Smooth muscle cell (in vitro differentiated cells): ENCODE measurements at regions not wholly inside any gene's neighbourhood (a gene's known extent, or its start where the extent isn't known, plus 50 kb on each side); places are given as distances from the start of the nearest gene placed in this dataset.

ENCODE experiments used
- DNase-seq: peaks from one replicate; lab custom pipeline; 2025; ENCODE audit not compliant: unreplicated experiment; lab: John Stamatoyannopoulos, UW
- H2AFZ ChIP-seq: fragments of 200-600 bp; sonication (generic); 2 replicates; pipeline ENCODE4 v1.6.0; 2016; ENCODE audit warnings: antibody characterized with exemption, low read depth, mild to moderate bottlenecking
- H3F3A ChIP-seq: fragments of 200-600 bp; sonication (generic); 2 replicates; pipeline ENCODE4 v1.6.0; 2017; ENCODE audit warnings: antibody characterized with exemption, low read depth
- H3K27ac ChIP-seq: fragments of 200-600 bp; sonication (generic); 2 replicates; pipeline ENCODE4 v1.5.1; 2016; ENCODE audit warnings: low read depth, mild to moderate bottlenecking
- H3K27me3 ChIP-seq: fragments of 200-600 bp; sonication (generic); 2 replicates; pipeline ENCODE4 v1.6.1; 2016; ENCODE audit warnings: low read depth, mild to moderate bottlenecking
- H3K36me3 ChIP-seq: fragments of 200-600 bp; sonication (generic); 2 replicates; pipeline ENCODE4 v1.5.1; 2016; ENCODE audit warnings: low read depth
- H3K4me1 ChIP-seq: fragments of 200-600 bp; sonication (generic); 2 replicates; pipeline ENCODE4 v1.5.1; 2016; ENCODE audit warnings: low read depth
- H3K4me2 ChIP-seq: fragments of 200-600 bp; sonication (generic); 2 replicates; pipeline ENCODE4 v1.6.0; 2016; ENCODE audit warnings: mild to moderate bottlenecking
- H3K4me3 ChIP-seq: fragments of 200-600 bp; sonication (generic); 2 replicates; pipeline ENCODE4 v1.5.1; 2016; ENCODE audit warnings: mild to moderate bottlenecking
- H3K79me2 ChIP-seq: fragments of 200-600 bp; sonication (generic); 2 replicates; pipeline ENCODE4 v1.6.0; 2016; ENCODE audit warnings: low read depth, mild to moderate bottlenecking
- H3K9ac ChIP-seq: fragments of 200-600 bp; sonication (generic); 2 replicates; pipeline ENCODE4 v1.6.0; 2016; ENCODE audit warnings: low read depth
- H3K9me3 ChIP-seq: fragments of 200-600 bp; sonication (generic); replicated peaks from 2 replicates; pipeline ENCODE4 v1.5.1; 2016; ENCODE audit warnings: low read depth
- H4K20me1 ChIP-seq: fragments of 200-600 bp; sonication (generic); 2 replicates; pipeline ENCODE4 v1.6.0; 2016; ENCODE audit warnings: low read depth
- CTCF ChIP-seq: fragments of 200-600 bp; sonication (generic); IDR thresholded peaks from 2 replicates; pipeline ENCODE4 v1.5.1; 2017; ENCODE audit warnings: borderline replicate concordance, mild to moderate bottlenecking, antibody characterized with exemption; ENCODE audit not compliant: insufficient read depth, poor library complexity, severe bottlenecking
- WGBS: methylation state at CpG from one replicate; pipeline ENCODE4 v1.1.7; 2016; ENCODE audit warnings: low lambda C conversion rate; 5-methylcytosine and 5-hydroxymethylcytosine counted together

DNA sequence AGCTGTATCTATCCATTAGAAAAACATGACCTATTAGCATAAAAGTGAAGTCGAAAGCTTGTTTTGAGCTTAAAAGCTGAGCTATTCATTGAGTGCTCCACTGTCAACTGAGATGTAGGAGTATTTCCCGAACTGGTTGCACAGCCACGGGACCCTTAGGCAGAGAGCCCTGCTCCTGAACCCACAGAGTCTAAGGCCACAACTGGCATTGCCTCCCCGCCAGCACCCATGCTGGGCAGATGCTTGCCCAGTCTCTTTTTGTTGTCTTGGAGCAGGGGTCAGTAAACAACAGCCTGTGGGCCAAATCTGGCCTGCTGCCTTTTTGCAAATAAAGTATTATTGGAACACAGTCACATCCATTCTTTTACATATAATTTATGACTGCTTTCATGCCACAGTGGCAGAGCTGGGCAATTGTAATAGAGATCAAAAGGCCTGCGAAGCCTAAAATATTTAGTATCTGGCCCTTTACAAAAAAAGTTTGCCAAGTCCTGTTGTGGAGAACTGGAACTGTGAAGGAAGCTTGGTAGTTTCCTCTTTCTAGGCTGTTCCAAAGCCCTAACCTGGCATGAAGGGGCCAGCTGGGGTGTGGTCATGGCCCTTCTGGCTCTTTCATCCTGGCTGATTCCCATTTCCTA is 58.4 kb upstream of the WAPL start:
- no peak overlapping the region for H3K9ac ChIP-seq
- no peak for TF ChIP-seq CTCF
- H3K79me2 ChIP-seq = no peaks in the 10 kb centered on the region
- H2AFZ ChIP-seq = no peak overlapping the region
- no peaks in the 10 kb centered on the region for H3K36me3 ChIP-seq
- H3K4me1 ChIP-seq = no peaks in the 10 kb centered on the region
- H3K27me3 ChIP-seq = no peaks in the 10 kb centered on the region
- no peak overlapping the region for H3K4me2 ChIP-seq
- no peaks in the 10 kb centered on the region for H4K20me1 ChIP-seq
- H3K9me3 ChIP-seq = no peaks in the 10 kb centered on the region
- 92% methylated on average over 5 of the region's 5 CpGs for WGBS
- H3F3A ChIP-seq = no peaks in the 10 kb centered on the region
- no peak overlapping the region for H3K27ac ChIP-seq
- no peak overlapping the region for H3K4me3 ChIP-seq
- no peak for DNase-seq

- Histone ChIP-seq H3K4me1 (no peaks in the 10 kb centered on the region), H3F3A (no peaks in the 10 kb centered on the region), H3K27me3 (no peaks in the 10 kb centered on the region), H3K9ac (no peak overlapping the region), H3K27ac (no peak overlapping the region), H3K4me3 (no peak overlapping the region), H3K4me2 (no peak overlapping the region), H3K9me3 (no peaks in the 10 kb centered on the region), H3K79me2 (no peaks in the 10 kb centered on the region), H4K20me1 (no peaks in the 10 kb centered on the region), H2AFZ (no peak overlapping the region), H3K36me3 (no peaks in the 10 kb centered on the region)
- no peak for TF ChIP-seq CTCF
- no peak for DNase-seq
- 83% methylated on average over 1 of the region's 1 CpG for WGBS
Measured at GRCh38 chr10:86580521-86580891, 58.9 kb upstream of the WAPL start.

DNA sequence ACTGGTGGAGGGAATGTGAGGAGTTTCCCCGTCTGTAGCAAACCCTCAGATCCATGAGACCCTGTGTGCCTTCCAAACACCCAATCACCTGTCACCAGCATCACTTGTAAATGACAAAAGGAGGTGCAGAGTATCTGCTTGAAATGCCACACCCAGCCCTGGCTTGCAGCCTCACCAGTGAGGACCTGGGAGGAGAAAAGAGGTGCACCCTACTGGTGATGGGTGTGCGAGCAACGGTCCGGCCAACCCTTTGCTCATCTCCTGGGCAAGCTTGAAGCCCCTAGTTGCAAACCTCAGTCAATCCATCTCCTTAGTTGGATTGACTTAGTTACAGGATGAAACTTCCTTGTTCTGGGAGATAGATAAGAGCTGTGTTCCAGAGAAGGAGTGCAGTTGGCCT is 62.4 kb upstream of the WAPL start:
- WGBS = 57% methylated on average over 4 of the region's 4 CpGs
- H3K36me3 ChIP-seq = no peaks in the 10 kb centered on the region
- no peak for DNase-seq
- H3K79me2 ChIP-seq = no peaks in the 10 kb centered on the region
- no peak overlapping the region for H3K9ac ChIP-seq
- no peaks in the 10 kb centered on the region for H3F3A ChIP-seq
- H3K4me3 ChIP-seq = no peak overlapping the region
- H4K20me1 ChIP-seq = no peaks in the 10 kb centered on the region
- no peak overlapping the region for H3K27ac ChIP-seq
- no peak overlapping the region for H3K4me2 ChIP-seq
- TF ChIP-seq CTCF = no peak
- H2AFZ ChIP-seq = no peak overlapping the region
- no peaks in the 10 kb centered on the region for H3K9me3 ChIP-seq
- no peaks in the 10 kb centered on the region for H3K27me3 ChIP-seq
- H3K4me1 ChIP-seq = no peaks in the 10 kb centered on the region
